ENCODE measurements at regions not wholly inside any gene's neighbourhood (a gene's known extent, or its start where the extent isn't known, plus 50 kb on each side); places are given as distances from the start of the nearest gene placed in this dataset.

GRCh38 chr10:57754803-57755202, 512.9 kb downstream of the IPMK start:
- TF ChIP-seq CTCF (conservative IDR thresholded peaks at IDR 0.05; ENCODE audit: low read length) (no peak), EZH2phosphoT487 (IDR thresholded peaks at IDR 0.05; ENCODE audit: borderline replicate concordance) (no peak)
